Ovary (tissue), 3 donors: ENCODE measurements at regions not wholly inside any gene's neighbourhood (a gene's known extent, or its start where the extent isn't known, plus 50 kb on each side); places are given as distances from the start of the nearest gene placed in this dataset.

Source experiments
- POLR2A ChIP-seq: fragments of 450-650 bp; IDR thresholded peaks from one replicate; pipeline ENCODE4 v1.6.1; 2017; ENCODE audit warnings: antibody characterized with exemption, mild to moderate bottlenecking, moderate library complexity
- TF ChIP-seq, protein P1 (sequence below), 3 donors: fragments of 450-650 bp in 2 of 3; fragments of 200-600 bp in 1 of 3; IDR thresholded peaks; one replicate each; pipeline versions ENCODE4 v1.5.1 to v1.8.0; 2016 to 2022; ENCODE audit warnings: antibody characterized with exemption in 3 of 3, mild to moderate bottlenecking in 1 of 3
- donor health status: DM: no; HTN: no; CAD: no.

DNA sequence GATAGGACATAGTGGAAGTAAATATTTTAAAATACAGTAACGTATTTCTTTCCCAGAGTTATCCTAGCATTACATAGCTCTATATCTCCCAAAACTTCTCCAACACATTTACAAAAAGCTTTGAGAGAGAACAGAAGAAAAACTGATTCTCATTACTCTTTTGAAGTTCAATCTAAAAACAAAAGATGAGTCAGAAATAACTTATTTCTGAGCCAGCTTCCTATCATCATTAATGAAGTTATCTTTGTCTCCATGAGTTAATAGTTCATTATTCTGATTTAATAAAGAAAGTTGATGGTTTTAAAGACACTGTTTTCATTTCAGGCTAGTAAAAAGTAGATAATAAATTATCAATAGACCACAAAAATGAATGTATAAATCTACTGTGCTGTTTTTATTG lies 446.7 kb upstream of the SPRY2 start:
- no peak for TF ChIP-seq POLR2A
- TF ChIP-seq, protein P1, sequence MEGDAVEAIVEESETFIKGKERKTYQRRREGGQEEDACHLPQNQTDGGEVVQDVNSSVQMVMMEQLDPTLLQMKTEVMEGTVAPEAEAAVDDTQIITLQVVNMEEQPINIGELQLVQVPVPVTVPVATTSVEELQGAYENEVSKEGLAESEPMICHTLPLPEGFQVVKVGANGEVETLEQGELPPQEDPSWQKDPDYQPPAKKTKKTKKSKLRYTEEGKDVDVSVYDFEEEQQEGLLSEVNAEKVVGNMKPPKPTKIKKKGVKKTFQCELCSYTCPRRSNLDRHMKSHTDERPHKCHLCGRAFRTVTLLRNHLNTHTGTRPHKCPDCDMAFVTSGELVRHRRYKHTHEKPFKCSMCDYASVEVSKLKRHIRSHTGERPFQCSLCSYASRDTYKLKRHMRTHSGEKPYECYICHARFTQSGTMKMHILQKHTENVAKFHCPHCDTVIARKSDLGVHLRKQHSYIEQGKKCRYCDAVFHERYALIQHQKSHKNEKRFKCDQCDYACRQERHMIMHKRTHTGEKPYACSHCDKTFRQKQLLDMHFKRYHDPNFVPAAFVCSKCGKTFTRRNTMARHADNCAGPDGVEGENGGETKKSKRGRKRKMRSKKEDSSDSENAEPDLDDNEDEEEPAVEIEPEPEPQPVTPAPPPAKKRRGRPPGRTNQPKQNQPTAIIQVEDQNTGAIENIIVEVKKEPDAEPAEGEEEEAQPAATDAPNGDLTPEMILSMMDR (IDR thresholded peaks at IDR 0.05) = no peak
